GM19467 (cell line): ENCODE measurements at regions not wholly inside any gene's neighbourhood (a gene's known extent, or its start where the extent isn't known, plus 50 kb on each side); places are given as distances from the start of the nearest gene placed in this dataset.
"Not testable (repeated sequence)": the region's sequence is repeated elsewhere in the genome, so short reads cannot be mapped to it uniquely, and the experiment has no call there.

Experiments
- ATAC-seq: cut with Tn5 transposase; IDR thresholded peaks from one replicate; pipeline ENCODE4 v1.9.1; 2021; ENCODE audit warnings: mild to moderate bottlenecking, moderate library complexity; ENCODE audit not compliant: unreplicated experiment

DNA sequence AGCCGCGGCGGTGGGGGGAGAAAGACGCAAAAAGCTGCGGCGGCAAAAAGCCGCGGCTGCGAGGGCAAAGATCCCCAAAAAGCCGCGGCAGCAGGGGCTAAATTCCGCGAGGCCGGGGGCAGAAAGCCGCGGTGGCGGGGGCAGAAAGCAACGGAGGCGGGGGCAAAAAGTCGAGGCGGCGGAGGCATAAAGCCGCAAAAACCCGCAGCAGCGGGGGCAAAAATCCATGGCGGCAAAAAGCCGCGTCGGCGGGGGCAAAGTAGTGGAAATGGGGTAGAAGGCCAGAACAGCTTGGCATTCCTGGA, 1669.2 kb downstream of the RPIA start:
- ATAC-seq, result not testable (repeated sequence)
